HuH-7.5 (cell line): ENCODE measurements at regions not wholly inside any gene's neighbourhood (a gene's known extent, or its start where the extent isn't known, plus 50 kb on each side); places are given as distances from the start of the nearest gene placed in this dataset.

Experiments used
- DNase-seq: peaks from one replicate; pipeline ENCODE4 v3.0.0; 2011; ENCODE audit warnings: low spot score

GRCh38 chr10:132485391-132485790 lies 52.2 kb upstream of the INPP5A start:
- no peak for DNase-seq

- no peak for DNase-seq
Observed at GRCh38 chr10:132486539-132487121, 51.0 kb upstream of the INPP5A start.

GRCh38 chr10:132487241-132488135 lies 50.1 kb upstream of the INPP5A start:
- DNase-seq = no peak
